ENCODE measurements at regions not wholly inside any gene's neighbourhood (a gene's known extent, or its start where the extent isn't known, plus 50 kb on each side); places are given as distances from the start of the nearest gene placed in this dataset.

- DNase-seq (ENCODE audit: low read depth), result no peak
- no peak overlapping the region for H3K4me3 ChIP-seq (ENCODE audit: low read depth, low read length)
- no peak for TF ChIP-seq CTCF (IDR thresholded peaks at IDR 0.05; ENCODE audit: low read depth, low read length, missing control alignments)
Observed at GRCh38 chr22:49260681-49261580, 566.7 kb downstream of the BRD1 start.

- no peak overlapping the region for H3K4me3 ChIP-seq (ENCODE audit: low read depth, low read length)
- no peak for TF ChIP-seq CTCF (IDR thresholded peaks at IDR 0.05; ENCODE audit: low read depth, low read length, missing control alignments)
- no peak for DNase-seq (ENCODE audit: low read depth)
Observed at GRCh38 chr22:49259839-49260615, 567.6 kb downstream of the BRD1 start.

GRCh38 chr22:49258107-49259010 lies 569.3 kb downstream of the BRD1 start:
- no peak for TF ChIP-seq CTCF (IDR thresholded peaks at IDR 0.05; ENCODE audit: low read depth, low read length, missing control alignments)
- no peak for DNase-seq (ENCODE audit: low read depth)
- no peak overlapping the region for H3K4me3 ChIP-seq (ENCODE audit: low read depth, low read length)

DNA sequence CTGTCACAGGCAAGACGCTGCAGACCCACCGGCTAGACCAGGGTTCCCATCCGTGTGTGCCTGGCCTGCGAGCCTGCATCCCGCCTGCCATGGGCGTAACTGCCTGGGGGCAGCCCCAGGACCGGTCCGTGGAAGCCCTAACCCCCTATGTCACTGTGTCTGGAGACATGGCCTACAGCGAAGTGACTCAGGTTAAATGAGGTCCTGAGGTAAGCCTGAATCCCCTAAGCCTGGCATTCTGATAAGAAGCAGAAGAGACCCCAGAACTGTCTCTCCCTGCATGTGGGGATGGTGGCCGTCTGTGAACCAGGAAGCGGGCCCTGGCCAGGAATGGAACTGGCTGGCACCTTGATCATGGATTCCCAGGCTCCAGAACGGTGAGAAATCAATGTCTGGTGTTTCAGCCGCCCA lies 570.1 kb downstream of the BRD1 start:
- H3K4me3 ChIP-seq (ENCODE audit: low read depth, low read length), result no peak overlapping the region
- DNase-seq (ENCODE audit: low read depth), result no peak
- no peak for TF ChIP-seq CTCF (IDR thresholded peaks at IDR 0.05; ENCODE audit: low read depth, low read length, missing control alignments)

- no peak overlapping the region for H3K4me3 ChIP-seq (ENCODE audit: low read depth, low read length)
- TF ChIP-seq CTCF (IDR thresholded peaks at IDR 0.05; ENCODE audit: low read depth, low read length, missing control alignments), result no peak
- no peak for DNase-seq (ENCODE audit: low read depth)
Observed at GRCh38 chr22:49255741-49256318, 571.8 kb downstream of the BRD1 start.

DNA sequence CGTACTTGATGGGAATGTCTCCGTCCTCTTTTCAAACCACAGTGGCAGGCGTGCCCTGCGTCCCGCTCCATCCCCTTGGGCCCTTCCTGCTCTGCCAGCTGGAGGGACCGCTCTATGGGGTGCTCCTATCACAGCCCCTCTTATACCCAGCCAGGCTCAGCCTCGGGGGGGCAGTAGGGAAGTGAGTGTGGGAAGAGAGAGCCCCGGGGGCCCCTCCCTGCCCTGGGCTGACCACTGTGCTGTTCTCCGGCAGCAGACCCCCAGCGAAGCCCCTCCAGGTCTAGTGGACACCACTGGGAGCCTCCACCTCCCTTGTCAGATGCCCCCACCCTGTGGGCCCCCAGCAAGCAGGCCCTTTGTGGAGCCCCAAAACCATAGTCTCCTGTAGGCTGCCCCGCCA lies 572.5 kb downstream of the BRD1 start:
- DNase-seq (ENCODE audit: low read depth), result no peak

More for the DNA sequence above, 572.5 kb downstream of the BRD1 start:
- H3K4me3 ChIP-seq (ENCODE audit: low read depth, low read length), result no peak overlapping the region
- TF ChIP-seq CTCF (IDR thresholded peaks at IDR 0.05; ENCODE audit: low read depth, low read length, missing control alignments), result no peak
